Smooth muscle cell (in vitro differentiated cells): ENCODE measurements at regions not wholly inside any gene's neighbourhood (a gene's known extent, or its start where the extent isn't known, plus 50 kb on each side); places are given as distances from the start of the nearest gene placed in this dataset.

Source experiments
- DNase-seq: peaks from one replicate; lab custom pipeline; 2025; ENCODE audit not compliant: unreplicated experiment; lab: John Stamatoyannopoulos, UW
- H2AFZ ChIP-seq: fragments of 200-600 bp; sonication (generic); 2 replicates; pipeline ENCODE4 v1.6.0; 2016; ENCODE audit warnings: antibody characterized with exemption, low read depth, mild to moderate bottlenecking
- H3F3A ChIP-seq: fragments of 200-600 bp; sonication (generic); 2 replicates; pipeline ENCODE4 v1.6.0; 2017; ENCODE audit warnings: antibody characterized with exemption, low read depth
- H3K27ac ChIP-seq: fragments of 200-600 bp; sonication (generic); 2 replicates; pipeline ENCODE4 v1.5.1; 2016; ENCODE audit warnings: low read depth, mild to moderate bottlenecking
- H3K27me3 ChIP-seq: fragments of 200-600 bp; sonication (generic); 2 replicates; pipeline ENCODE4 v1.6.1; 2016; ENCODE audit warnings: low read depth, mild to moderate bottlenecking
- H3K36me3 ChIP-seq: fragments of 200-600 bp; sonication (generic); 2 replicates; pipeline ENCODE4 v1.5.1; 2016; ENCODE audit warnings: low read depth
- H3K4me1 ChIP-seq: fragments of 200-600 bp; sonication (generic); 2 replicates; pipeline ENCODE4 v1.5.1; 2016; ENCODE audit warnings: low read depth
- H3K4me2 ChIP-seq: fragments of 200-600 bp; sonication (generic); 2 replicates; pipeline ENCODE4 v1.6.0; 2016; ENCODE audit warnings: mild to moderate bottlenecking
- H3K4me3 ChIP-seq: fragments of 200-600 bp; sonication (generic); 2 replicates; pipeline ENCODE4 v1.5.1; 2016; ENCODE audit warnings: mild to moderate bottlenecking
- H3K79me2 ChIP-seq: fragments of 200-600 bp; sonication (generic); 2 replicates; pipeline ENCODE4 v1.6.0; 2016; ENCODE audit warnings: low read depth, mild to moderate bottlenecking
- H3K9ac ChIP-seq: fragments of 200-600 bp; sonication (generic); 2 replicates; pipeline ENCODE4 v1.6.0; 2016; ENCODE audit warnings: low read depth
- H3K9me3 ChIP-seq: fragments of 200-600 bp; sonication (generic); replicated peaks from 2 replicates; pipeline ENCODE4 v1.5.1; 2016; ENCODE audit warnings: low read depth
- H4K20me1 ChIP-seq: fragments of 200-600 bp; sonication (generic); 2 replicates; pipeline ENCODE4 v1.6.0; 2016; ENCODE audit warnings: low read depth
- CTCF ChIP-seq: fragments of 200-600 bp; sonication (generic); IDR thresholded peaks from 2 replicates; pipeline ENCODE4 v1.5.1; 2017; ENCODE audit warnings: borderline replicate concordance, mild to moderate bottlenecking, antibody characterized with exemption; ENCODE audit not compliant: insufficient read depth, poor library complexity, severe bottlenecking
- WGBS: methylation state at CpG from one replicate; pipeline ENCODE4 v1.1.7; 2016; ENCODE audit warnings: low lambda C conversion rate; 5-methylcytosine and 5-hydroxymethylcytosine counted together

GRCh38 chr15:81930582-81931369 is 115.0 kb downstream of the MEX3B start:
- DNase-seq, result no peak
- Histone ChIP-seq H3K79me2 (no peaks in the 10 kb centered on the region), H4K20me1 (no peaks in the 10 kb centered on the region), H3K9ac (no peak overlapping the region), H3K27me3 (no peaks in the 10 kb centered on the region), H3K27ac (no peak overlapping the region), H3K4me3 (no peak overlapping the region), H3K9me3 (no peaks in the 10 kb centered on the region), H3K4me2 (no peak overlapping the region), H3F3A (no peaks in the 10 kb centered on the region), H2AFZ (no peak overlapping the region), H3K4me1 (no peaks in the 10 kb centered on the region), H3K36me3 (no peaks in the 10 kb centered on the region)
- no peak for TF ChIP-seq CTCF
- WGBS, result 78% methylated on average over 11 of the region's 11 CpGs

- H3K4me1 ChIP-seq, result no peaks in the 10 kb centered on the region
- no peak for TF ChIP-seq CTCF
- no peak overlapping the region for H2AFZ ChIP-seq
- no peaks in the 10 kb centered on the region for H3K27me3 ChIP-seq
- WGBS, result 86% methylated on average over 3 of the region's 3 CpGs
- no peak overlapping the region for H3K27ac ChIP-seq
- H3K4me3 ChIP-seq, result no peak overlapping the region
- no peak overlapping the region for H3K9ac ChIP-seq
- DNase-seq, result no peak
- no peaks in the 10 kb centered on the region for H3K9me3 ChIP-seq
- no peaks in the 10 kb centered on the region for H3K36me3 ChIP-seq
- H3K79me2 ChIP-seq, result no peaks in the 10 kb centered on the region
- no peaks in the 10 kb centered on the region for H3F3A ChIP-seq
- H3K4me2 ChIP-seq, result no peak overlapping the region
- no peaks in the 10 kb centered on the region for H4K20me1 ChIP-seq
These were observed 116.3 kb downstream of the MEX3B start for GRCh38 chr15:81929557-81929956.

GRCh38 chr15:81926981-81927380 is 118.8 kb downstream of the MEX3B start:
- Histone ChIP-seq H3K79me2 (no peaks in the 10 kb centered on the region), H3K9me3 (no peaks in the 10 kb centered on the region), H2AFZ (no peak overlapping the region), H3K9ac (no peak overlapping the region), H3K4me2 (no peak overlapping the region), H3K4me1 (no peaks in the 10 kb centered on the region), H3F3A (no peaks in the 10 kb centered on the region), H3K36me3 (no peaks in the 10 kb centered on the region), H3K27ac (no peak overlapping the region), H4K20me1 (no peaks in the 10 kb centered on the region), H3K4me3 (no peak overlapping the region), H3K27me3 (no peaks in the 10 kb centered on the region)
- WGBS, result 92% methylated on average over 6 of the region's 6 CpGs
- no peak for DNase-seq
- no peak for TF ChIP-seq CTCF

- no peaks in the 10 kb centered on the region for H3K9me3 ChIP-seq
- no peak for DNase-seq
- H4K20me1 ChIP-seq, result no peaks in the 10 kb centered on the region
- no peaks in the 10 kb centered on the region for H3K79me2 ChIP-seq
- no peak overlapping the region for H2AFZ ChIP-seq
- no peaks in the 10 kb centered on the region for H3K36me3 ChIP-seq
- H3K9ac ChIP-seq, result no peak overlapping the region
- no peak for TF ChIP-seq CTCF
- H3K4me1 ChIP-seq, result no peaks in the 10 kb centered on the region
- H3K4me3 ChIP-seq, result no peak overlapping the region
- no peaks in the 10 kb centered on the region for H3K27me3 ChIP-seq
- no peaks in the 10 kb centered on the region for H3F3A ChIP-seq
- no peak overlapping the region for H3K27ac ChIP-seq
- H3K4me2 ChIP-seq, result no peak overlapping the region
- 94% methylated on average over 4 of the region's 4 CpGs for WGBS
These were observed 121.1 kb downstream of the MEX3B start for GRCh38 chr15:81924729-81925128.
